ENCODE measurements at regions not wholly inside any gene's neighbourhood (a gene's known extent, or its start where the extent isn't known, plus 50 kb on each side); places are given as distances from the start of the nearest gene placed in this dataset.

GRCh38 chr19:30783936-30784335, 411.8 kb downstream of the ZNF536 start:
- TF ChIP-seq RAD21 (conservative IDR thresholded peaks at IDR 0.05 in 1 of 2, IDR thresholded peaks at IDR 0.05 in 1 of 2) (no peak), CTCF (IDR thresholded peaks at IDR 0.05) (no peak), CHD2 (IDR thresholded peaks at IDR 0.05; ENCODE audit: low read length, partially characterized antibody) (no peak), MAZ (IDR thresholded peaks at IDR 0.05; ENCODE audit: borderline replicate concordance, low read depth, low read length) (no peak), MYC (IDR thresholded peaks at IDR 0.05; ENCODE audit: borderline replicate concordance, low read length) (no peak), RCOR1 (IDR thresholded peaks at IDR 0.05; ENCODE audit: low read depth, low read length) (no peak)
